ENCODE measurements at regions not wholly inside any gene's neighbourhood (a gene's known extent, or its start where the extent isn't known, plus 50 kb on each side); places are given as distances from the start of the nearest gene placed in this dataset.

GRCh38 chr11:94708642-94709041 is 59.5 kb upstream of the AMOTL1 start:
- Mint-ChIP-seq H3K27me3 (ENCODE audit: insufficient read depth, low read depth, poor library complexity) (no peaks in the 10 kb centered on the region), H3K27ac (no peak overlapping the region), H3K4me1 (peaks cover 20% of the 10 kb centered on the region), H3K9me3 (no peaks in the 10 kb centered on the region), H3K36me3 (ENCODE audit: low read depth) (no peaks in the 10 kb centered on the region), H3K4me3 (no peak overlapping the region)
- no peaks in the 10 kb centered on the region for H3F3A ChIP-seq (replicated peaks; ENCODE audit: low read depth)
- no peak overlapping the region for H2AFZ ChIP-seq
- no peak for ATAC-seq
- H4K20me1 ChIP-seq (replicated peaks; ENCODE audit: insufficient read depth): no peaks in the 10 kb centered on the region
- H3K79me2 ChIP-seq (replicated peaks; ENCODE audit: insufficient read depth): no peaks in the 10 kb centered on the region
- no peaks in the 10 kb centered on the region for H3K27me3 ChIP-seq (ENCODE audit: insufficient read depth)
- TF ChIP-seq STAT1 (IDR thresholded peaks at IDR 0.05; ENCODE audit: unreplicated experiment) (no peak), ZNF331 (CRISPR knock-in tag; IDR thresholded peaks at IDR 0.05; ENCODE audit: low read depth) (no peak), CREB1 (CRISPR knock-in tag; IDR thresholded peaks at IDR 0.05; ENCODE audit: low read depth) (no peak), ZNF462 (CRISPR knock-in tag; IDR thresholded peaks at IDR 0.05) (no peak), CTCF (conservative IDR thresholded peaks at IDR 0.05; ENCODE audit: low read depth in 2 of 2) (no peak), EZH2phosphoT487 (IDR thresholded peaks at IDR 0.05; ENCODE audit: unreplicated experiment) (no peak), NANOG (IDR thresholded peaks at IDR 0.05; ENCODE audit: borderline replicate concordance) (no peak), REST (IDR thresholded peaks at IDR 0.05; ENCODE audit: unreplicated experiment) (no peak), ZNF114 (CRISPR knock-in tag; IDR thresholded peaks at IDR 0.05) (no peak)
- H3K9me2 ChIP-seq (ENCODE audit: insufficient read depth): no peaks in the 10 kb centered on the region
- no peak overlapping the region for H3K27ac ChIP-seq (ENCODE audit: low read depth)
- DNase-seq (ENCODE audit: low spot score): no peak
- no peaks in the 10 kb centered on the region for H3K36me3 ChIP-seq (ENCODE audit: insufficient read depth)
- H3K4me1 ChIP-seq (ENCODE audit: insufficient read depth): no peaks in the 10 kb centered on the region; the same call in 1 of the 2 replicates
- no peak overlapping the region for H3K4me3 ChIP-seq
- H3K4me2 ChIP-seq: no peak overlapping the region
